LHCN-M2 (cell line): ENCODE measurements at regions not wholly inside any gene's neighbourhood (a gene's known extent, or its start where the extent isn't known, plus 50 kb on each side); places are given as distances from the start of the nearest gene placed in this dataset.

Experiments
- DNase-seq: peaks from one replicate; pipeline ENCODE4 v3.0.0-alpha.2; 2012; ENCODE audit warnings: low read depth

DNA sequence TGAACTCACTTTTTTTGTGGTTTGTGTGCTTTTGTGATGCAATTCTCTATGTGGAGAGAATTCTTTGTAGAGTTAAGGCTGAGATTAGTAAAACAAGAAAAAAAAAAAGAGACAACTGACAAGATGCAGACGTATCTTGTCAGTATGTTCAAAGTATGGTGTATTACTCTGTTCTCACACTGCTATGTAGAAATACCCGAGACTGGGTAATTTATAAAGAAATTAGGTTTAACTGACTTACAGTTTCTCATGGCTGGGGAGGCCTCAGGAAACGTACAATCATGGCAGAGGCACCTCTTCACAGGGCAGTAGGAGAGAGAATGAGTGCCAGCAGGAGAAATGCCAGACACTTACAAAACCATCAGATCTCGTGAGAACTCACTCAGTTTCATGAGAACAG is 475.2 kb upstream of the CDH18 start:
- no peak for DNase-seq

GRCh38 chr5:20446121-20446520 is 458.1 kb upstream of the CDH18 start:
- no peak for DNase-seq

DNA sequence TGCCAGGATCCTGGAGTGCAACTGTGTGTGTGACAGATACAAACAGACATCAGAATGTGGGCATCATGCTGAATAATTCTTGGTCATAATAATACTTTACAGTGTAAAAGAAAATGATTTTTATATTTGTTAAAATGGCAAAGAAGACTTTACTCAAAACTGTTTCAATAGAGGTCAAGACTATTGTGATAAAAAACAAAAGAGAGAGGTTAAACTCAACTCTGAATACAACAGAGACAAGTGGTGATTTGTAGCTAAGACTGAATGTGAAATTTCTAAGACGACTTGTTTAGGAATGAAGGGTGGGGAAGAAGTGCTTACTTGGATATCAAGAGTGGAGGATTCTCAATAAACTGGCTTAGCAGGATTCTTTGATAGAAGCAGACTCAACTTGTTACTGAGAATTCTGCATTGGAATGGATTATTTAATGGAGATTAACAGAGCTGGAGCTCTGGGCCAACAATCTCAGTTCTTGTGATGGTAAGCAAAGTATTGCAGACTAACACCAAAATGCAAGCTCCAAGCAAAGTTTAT is 457.4 kb upstream of the CDH18 start:
- no peak for DNase-seq

GRCh38 chr5:20434786-20435185 is 446.8 kb upstream of the CDH18 start:
- no peak for DNase-seq

- no peak for DNase-seq
Observed at GRCh38 chr5:20420991-20421595, 433.1 kb upstream of the CDH18 start.
